GM19240 (cell line): ENCODE measurements at regions not wholly inside any gene's neighbourhood (a gene's known extent, or its start where the extent isn't known, plus 50 kb on each side); places are given as distances from the start of the nearest gene placed in this dataset.
"Not testable (repeated sequence)": the region's sequence is repeated elsewhere in the genome, so short reads cannot be mapped to it uniquely, and the experiment has no call there.

ENCODE experiments used
- DNase-seq: peaks from one replicate; pipeline ENCODE4 v3.0.0; 2011; ENCODE audit warnings: low spot score; ENCODE audit not compliant: insufficient read length

- no peak for DNase-seq
These were observed 535.2 kb upstream of the CRIM1 start for GRCh38 chr2:35820391-35820790.

- DNase-seq, result no peak
These were observed 536.5 kb upstream of the CRIM1 start for GRCh38 chr2:35819033-35819432.

GRCh38 chr2:35818359-35818758, 537.2 kb upstream of the CRIM1 start:
- not testable (repeated sequence) for DNase-seq

GRCh38 chr2:35814597-35814996, 541.0 kb upstream of the CRIM1 start:
- not testable (repeated sequence) for DNase-seq

- DNase-seq, result no peak
These were observed 552.5 kb upstream of the CRIM1 start for GRCh38 chr2:35803126-35803525.

GRCh38 chr2:35794796-35795450, 560.7 kb upstream of the CRIM1 start:
- DNase-seq, result no peak

- DNase-seq, result no peak
These were observed 565.3 kb upstream of the CRIM1 start for GRCh38 chr2:35790292-35790691.

- no peak for DNase-seq
These were observed 567.0 kb upstream of the CRIM1 start for GRCh38 chr2:35788543-35788942.

GRCh38 chr2:35787302-35788031, 568.1 kb upstream of the CRIM1 start:
- no peak for DNase-seq

- DNase-seq, result no peak
These were observed 570.0 kb upstream of the CRIM1 start for GRCh38 chr2:35785564-35785963.

- no peak for DNase-seq
These were observed 570.8 kb upstream of the CRIM1 start for GRCh38 chr2:35784777-35785176.

- DNase-seq, result no peak
These were observed 571.9 kb upstream of the CRIM1 start for GRCh38 chr2:35783723-35784122.

GRCh38 chr2:35741556-35741955, 614.0 kb upstream of the CRIM1 start:
- DNase-seq, result no peak

- DNase-seq, result no peak
These were observed 623.9 kb upstream of the CRIM1 start for GRCh38 chr2:35731674-35732073.

GRCh38 chr2:35714883-35715282, 640.7 kb upstream of the CRIM1 start:
- DNase-seq, result no peak

- DNase-seq, result no peak
These were observed 647.1 kb upstream of the CRIM1 start for GRCh38 chr2:35708411-35708923.

- DNase-seq, result no peak
These were observed 667.3 kb upstream of the CRIM1 start for GRCh38 chr2:35688309-35688708.

GRCh38 chr2:35651688-35652323, 703.8 kb upstream of the CRIM1 start:
- no peak for DNase-seq

GRCh38 chr2:35614640-35615039, 740.9 kb upstream of the CRIM1 start:
- DNase-seq, result no peak

- no peak for DNase-seq
These were observed 749.2 kb upstream of the CRIM1 start for GRCh38 chr2:35606394-35606793.

- no peak for DNase-seq
These were observed 757.3 kb upstream of the CRIM1 start for GRCh38 chr2:35598310-35598709.

- DNase-seq, result no peak
These were observed 763.7 kb upstream of the CRIM1 start for GRCh38 chr2:35591886-35592285.
